Keratinocyte (primary cell): ENCODE measurements at regions not wholly inside any gene's neighbourhood (a gene's known extent, or its start where the extent isn't known, plus 50 kb on each side); places are given as distances from the start of the nearest gene placed in this dataset.

Source experiments
- DNase-seq: peaks from one replicate; pipeline ENCODE4 v3.0.0-alpha.2; 2011; ENCODE audit warnings: low read depth, missing footprints, low spot score
- FAIRE-seq: peaks from 2 replicates; lab custom pipeline; 2011; peaks lifted over from hg19 to GRCh38; lab: Jason Lieb, UNC
- H2AFZ ChIP-seq: 2 replicates; pipeline ENCODE4 v1.6.0; 2012; ENCODE audit warnings: low read length, control low read depth, inconsistent platforms; ENCODE audit not compliant: control insufficient read depth
- H3K27ac ChIP-seq: 2 replicates; pipeline ENCODE4 v1.5.1; 2011; ENCODE audit warnings: low read length; ENCODE audit not compliant: control insufficient read depth, insufficient read depth
- H3K27me3 ChIP-seq: 3 replicates; pipeline ENCODE4 v1.6.0; 2011; ENCODE audit warnings: low read length; ENCODE audit not compliant: control insufficient read depth, insufficient read depth; ENCODE audit errors: extremely low read depth
- H3K36me3 ChIP-seq, 2 experiments: 2 replicates in 1 of 2; 3 replicates in 1 of 2; pipeline ENCODE4 v1.5.1; 2011; ENCODE audit warnings: low read length in 2 of 2, mild to moderate bottlenecking in 1 of 2; ENCODE audit not compliant: control insufficient read depth in 2 of 2, insufficient read depth in 2 of 2; ENCODE audit errors: extremely low read depth in 1 of 2
- H3K4me1 ChIP-seq: 3 replicates; pipeline ENCODE4 v1.5.1; 2011; ENCODE audit warnings: low read length; ENCODE audit not compliant: control insufficient read depth, insufficient read depth; ENCODE audit errors: extremely low read depth
- H3K4me2 ChIP-seq: 3 replicates; pipeline ENCODE4 v1.6.0; 2011; ENCODE audit warnings: low read depth, low read length; ENCODE audit not compliant: control insufficient read depth, insufficient read depth; ENCODE audit errors: extremely low read depth
- H3K4me3 ChIP-seq, 3 experiments: fragments of 200-600 bp in 1 of 3; sonication (generic) in 1 of 3; 2 replicates in 2 of 3; 3 replicates in 1 of 3; pipeline ENCODE4 v1.5.1; 2011 to 2016; ENCODE audit warnings: low read length in 3 of 3, mild to moderate bottlenecking in 3 of 3, control low read depth in 2 of 3, inconsistent platforms in 1 of 3, low read depth in 1 of 3, mixed read lengths in 1 of 3, mixed run types in 1 of 3, moderate library complexity in 1 of 3; ENCODE audit not compliant: control insufficient read depth in 2 of 3, insufficient read depth in 2 of 3; ENCODE audit errors: extremely low read depth in 1 of 3
- H3K79me2 ChIP-seq: 2 replicates; pipeline ENCODE4 v1.6.0; 2012; ENCODE audit warnings: low read length; ENCODE audit not compliant: control insufficient read depth, insufficient read depth
- H3K9ac ChIP-seq: 3 replicates; pipeline ENCODE4 v1.6.0; 2011; ENCODE audit warnings: low read length; ENCODE audit not compliant: control insufficient read depth, insufficient read depth; ENCODE audit errors: extremely low read depth
- H3K9me1 ChIP-seq: 3 replicates; pipeline ENCODE4 v1.6.0; 2011; ENCODE audit warnings: low read length; ENCODE audit not compliant: control insufficient read depth, insufficient read depth; ENCODE audit errors: extremely low read depth
- H3K9me3 ChIP-seq: 2 replicates; pipeline ENCODE4 v1.5.1; 2012; ENCODE audit warnings: low read depth, low read length; ENCODE audit not compliant: control insufficient read depth
- H4K20me1 ChIP-seq: 3 replicates; pipeline ENCODE4 v1.6.0; 2011; ENCODE audit warnings: low read length; ENCODE audit not compliant: control insufficient read depth, insufficient read depth; ENCODE audit errors: extremely low read depth
- CTCF ChIP-seq, 3 experiments: IDR thresholded peaks in 1 of 3; conservative IDR thresholded peaks in 1 of 3; optimal IDR thresholded peaks in 1 of 3; 2 replicates in 2 of 3; 3 replicates in 1 of 3; pipeline versions ENCODE3 to v1.5.1; 2011; ENCODE audit warnings: low read length in 3 of 3, mild to moderate bottlenecking in 3 of 3, moderate library complexity in 2 of 3, control low read depth in 1 of 3, inconsistent platforms in 1 of 3; ENCODE audit not compliant: insufficient read depth in 2 of 3; ENCODE audit errors: extremely low read depth in 1 of 3
- EZH2 ChIP-seq: IDR thresholded peaks from one replicate; pipeline ENCODE4 v1.6.1; 2012; ENCODE audit warnings: inconsistent platforms, mild to moderate bottlenecking, low read length, moderate library complexity
- dilution Hi-C: fragments of 300-500 bp; cut with MboI; formaldehyde crosslinking; loops from one replicate; pipeline ENCODE4 v1.7.0; 2020; ENCODE audit warnings: low sequenced_read_pairs; ENCODE audit not compliant: extremely low pct_ligation_motif_present

GRCh38 chr18:67192535-67192934, 324.0 kb downstream of the DSEL start:
- no peak overlapping the region for H3K4me2 ChIP-seq
- H3K79me2 ChIP-seq = no peaks in the 10 kb centered on the region
- no peaks in the 10 kb centered on the region for H3K27me3 ChIP-seq
- FAIRE-seq (no peak), DNase-seq (no peak)
- no peaks in the 10 kb centered on the region for H3K36me3 ChIP-seq
- TF ChIP-seq CTCF (optimal IDR thresholded peaks at IDR 0.05 in 1 of 3, IDR thresholded peaks at IDR 0.05 in 1 of 3, conservative IDR thresholded peaks at IDR 0.05 in 1 of 3; ENCODE audit: extremely low read depth in 1 of 3, insufficient read depth in 2 of 3, low read length in 3 of 3) = no peak
- no peak for TF ChIP-seq EZH2
- H3K9ac ChIP-seq = no peak overlapping the region
- no peaks in the 10 kb centered on the region for H3K9me1 ChIP-seq
- no peak overlapping the region for H3K27ac ChIP-seq
- no peak overlapping the region for H2AFZ ChIP-seq
- H4K20me1 ChIP-seq = no peaks in the 10 kb centered on the region
- dilution Hi-C loops = no loop called here
- H3K9me3 ChIP-seq = no peaks in the 10 kb centered on the region
- no peak overlapping the region for H3K4me3 ChIP-seq
- no peaks in the 10 kb centered on the region for H3K4me1 ChIP-seq

GRCh38 chr18:67183398-67183797, 333.1 kb downstream of the DSEL start:
- dilution Hi-C loops = no loop called here
- DNase-seq (no peak), FAIRE-seq (no peak)
- Histone ChIP-seq H4K20me1 (no peaks in the 10 kb centered on the region), H3K4me3 (no peak overlapping the region), H3K4me1 (no peaks in the 10 kb centered on the region), H3K9ac (no peak overlapping the region), H3K9me3 (no peaks in the 10 kb centered on the region), H3K4me2 (no peak overlapping the region), H3K27ac (no peak overlapping the region), H3K9me1 (no peaks in the 10 kb centered on the region), H3K79me2 (no peaks in the 10 kb centered on the region), H3K36me3 (no peaks in the 10 kb centered on the region), H3K27me3 (no peaks in the 10 kb centered on the region), H2AFZ (no peak overlapping the region)
- no peak for TF ChIP-seq CTCF (optimal IDR thresholded peaks at IDR 0.05 in 1 of 3, IDR thresholded peaks at IDR 0.05 in 1 of 3, conservative IDR thresholded peaks at IDR 0.05 in 1 of 3; ENCODE audit: extremely low read depth in 1 of 3, insufficient read depth in 2 of 3, low read length in 3 of 3)
- no peak for TF ChIP-seq EZH2
